Endothelial cell of umbilical vein (primary cell): ENCODE measurements at regions not wholly inside any gene's neighbourhood (a gene's known extent, or its start where the extent isn't known, plus 50 kb on each side); places are given as distances from the start of the nearest gene placed in this dataset.

ENCODE experiments used
- BruUV-seq: library from RNA; stranded (reverse); fragments of 400-500 nt; replicated peaks from 2 replicates; lab custom pipeline; 2021; lab: Mats Ljungman, UMichigan
- CTCF ChIA-PET: fragments of 300-600, 350-600 bp; sonication (Branson Sonifier 250); formaldehyde crosslinking; loops from one replicate; lab custom pipeline; 2021; ENCODE audit warnings: antibody characterized with exemption, inconsistent platforms; lab: Charles Lee
- POLR2A ChIA-PET: fragments of 300-600, 350-600 bp; sonication (Branson Sonifier 250); formaldehyde crosslinking; loops from one replicate; lab custom pipeline; 2021; ENCODE audit warnings: antibody characterized with exemption, inconsistent platforms; lab: Charles Lee
- DNase-seq: peaks from one replicate; pipeline ENCODE4 v3.0.0-alpha.2; 2011; ENCODE audit warnings: low read depth, low spot score
- FAIRE-seq: peaks from 2 replicates; lab custom pipeline; 2011; peaks lifted over from hg19 to GRCh38; lab: Jason Lieb, UNC
- H2AFZ ChIP-seq: 2 replicates; pipeline ENCODE4 v1.6.0; 2012; ENCODE audit warnings: low read depth, low read length, control low read depth, inconsistent platforms
- H3K27ac ChIP-seq: 2 replicates; pipeline ENCODE4 v1.5.1; 2011; ENCODE audit warnings: low read depth, mild to moderate bottlenecking, control low read depth, low read length, moderate library complexity; ENCODE audit not compliant: insufficient read depth
- H3K27me3 ChIP-seq, 2 experiments: 2 replicates each; pipeline versions ENCODE4 v1.6.0 to v1.6.1; 2011; ENCODE audit warnings: low read length in 2 of 2, mixed read lengths in 1 of 2; ENCODE audit not compliant: control insufficient read depth in 2 of 2, insufficient read depth in 2 of 2
- H3K36me3 ChIP-seq, 2 experiments: 2 replicates in 1 of 2; 3 replicates in 1 of 2; pipeline ENCODE4 v1.5.1; 2011; ENCODE audit warnings: low read length in 2 of 2, mild to moderate bottlenecking in 1 of 2, moderate library complexity in 1 of 2; ENCODE audit not compliant: control insufficient read depth in 2 of 2, insufficient read depth in 2 of 2; ENCODE audit errors: extremely low read depth in 1 of 2
- H3K4me1 ChIP-seq: 3 replicates; pipeline ENCODE4 v1.5.1; 2011; ENCODE audit warnings: mild to moderate bottlenecking, low read length; ENCODE audit not compliant: control insufficient read depth, insufficient read depth; ENCODE audit errors: extremely low read depth
- H3K4me2 ChIP-seq: 2 replicates; pipeline ENCODE4 v1.6.1; 2011; ENCODE audit warnings: low read length, control low read depth, mixed read lengths; ENCODE audit not compliant: insufficient read depth
- H3K4me3 ChIP-seq, 3 experiments: fragments of 200-600 bp in 1 of 3; sonication (generic), shearing (Covaris generic) in 1 of 3; replicated peaks in 1 of 3; 2 replicates each; pipeline ENCODE4 v1.5.1; 2011 to 2016; ENCODE audit warnings: control low read depth in 3 of 3, low read length in 3 of 3, mild to moderate bottlenecking in 2 of 3, inconsistent platforms in 1 of 3, low read depth in 1 of 3, moderate library complexity in 1 of 3; ENCODE audit not compliant: insufficient read depth in 1 of 3
- H3K79me2 ChIP-seq: 2 replicates; pipeline ENCODE4 v1.6.0; 2012; ENCODE audit warnings: low read length, inconsistent platforms; ENCODE audit not compliant: control insufficient read depth, insufficient read depth
- H3K9ac ChIP-seq: replicated peaks from 2 replicates; pipeline ENCODE3; 2011; ENCODE audit warnings: low read length, control low read depth; ENCODE audit not compliant: insufficient read depth; ENCODE audit errors: extremely low read depth
- H3K9me1 ChIP-seq: replicated peaks from 3 replicates; pipeline ENCODE4 v1.6.0; 2011; ENCODE audit warnings: mild to moderate bottlenecking, low read length; ENCODE audit not compliant: control insufficient read depth, insufficient read depth; ENCODE audit errors: extremely low read depth
- H3K9me3 ChIP-seq: replicated peaks from 2 replicates; pipeline ENCODE4 v1.5.1; 2012; ENCODE audit warnings: low read length, inconsistent platforms; ENCODE audit not compliant: control insufficient read depth, insufficient read depth
- H4K20me1 ChIP-seq: replicated peaks from 2 replicates; pipeline ENCODE3; 2011; ENCODE audit warnings: mild to moderate bottlenecking, low read length; ENCODE audit not compliant: control insufficient read depth, insufficient read depth; ENCODE audit errors: extremely low read depth
- EZH2 ChIP-seq: IDR thresholded peaks from 2 replicates; pipeline ENCODE4 v1.6.1; 2012; ENCODE audit warnings: borderline replicate concordance, low read depth, mild to moderate bottlenecking, moderate library complexity, low read length, inconsistent platforms; ENCODE audit not compliant: severe bottlenecking
- FOS ChIP-seq: IDR thresholded peaks from 2 replicates; pipeline ENCODE4 v1.6.1; 2011; ENCODE audit warnings: mild to moderate bottlenecking, low read length, moderate library complexity, borderline replicate concordance; ENCODE audit not compliant: insufficient read depth
- GATA2 ChIP-seq: IDR thresholded peaks from 2 replicates; pipeline ENCODE4 v1.7.0; 2011; ENCODE audit warnings: low read depth, mild to moderate bottlenecking, moderate library complexity, mixed read lengths, low read length; ENCODE audit not compliant: insufficient read length, insufficient read depth
- JUN ChIP-seq: IDR thresholded peaks from 2 replicates; pipeline ENCODE4 v1.6.1; 2011; ENCODE audit warnings: borderline replicate concordance, low read depth; ENCODE audit not compliant: insufficient read length, insufficient read depth
- MAX ChIP-seq: IDR thresholded peaks from 2 replicates; pipeline ENCODE4 v1.6.1; 2011; ENCODE audit not compliant: insufficient read depth, insufficient read length
- MYC ChIP-seq: IDR thresholded peaks from one replicate; pipeline ENCODE4 v1.6.1; 2011; ENCODE audit warnings: mild to moderate bottlenecking, low read depth, low read length
- POLR2A ChIP-seq: IDR thresholded peaks from 2 replicates; pipeline ENCODE4 v1.6.1; 2012; ENCODE audit warnings: low read depth, mild to moderate bottlenecking, control low read depth, low read length
- POLR2AphosphoS5 ChIP-seq: IDR thresholded peaks from 2 replicates; pipeline ENCODE4 v1.6.1; 2012; ENCODE audit warnings: low read depth, mild to moderate bottlenecking, control low read depth, low read length, moderate library complexity; ENCODE audit not compliant: insufficient read depth
- dilution Hi-C: fragments of 300-500 bp; cut with MboI; formaldehyde crosslinking; loops from one replicate; pipeline ENCODE4 v1.15.0; 2019; ENCODE audit warnings: low sequenced_read_pairs; ENCODE audit not compliant: extremely low pct_ligation_motif_present
- intact Hi-C: fragments of 100-400 bp; cut with micrococcal nuclease; formaldehyde crosslinking; loops from one replicate; pipeline ENCODE4 v1.10.0; 2022
- TF ChIP-seq, protein P1 (sequence below), 2 donors: IDR thresholded peaks; 1 replicate in 1 of 2; 2 replicates in 1 of 2; pipeline ENCODE4 v1.5.1; 2011; ENCODE audit warnings: low read length in 2 of 2, mild to moderate bottlenecking in 2 of 2, moderate library complexity in 2 of 2, control low read depth in 1 of 2, inconsistent platforms in 1 of 2, low read depth in 1 of 2; ENCODE audit not compliant: insufficient read depth in 1 of 2; ENCODE audit errors: extremely low read depth in 1 of 2

GRCh38 chr12:29893002-29893401, 109.3 kb upstream of the TMTC1 start:
- Histone ChIP-seq H3K36me3 (no peaks in the 10 kb centered on the region), H4K20me1 (no peaks in the 10 kb centered on the region), H3K9me1 (no peaks in the 10 kb centered on the region), H3K9me3 (no peaks in the 10 kb centered on the region), H3K27ac (no peak overlapping the region), H3K27me3 (no peaks in the 10 kb centered on the region), H3K9ac (no peak overlapping the region), H3K4me1 (no peaks in the 10 kb centered on the region), H3K79me2 (no peaks in the 10 kb centered on the region), H2AFZ (no peak overlapping the region), H3K4me3 (no peak overlapping the region), H3K4me2 (no peak overlapping the region)
- BruUV-seq, result no TSS peak
- intact Hi-C loops (no loop called here), dilution Hi-C loops (no loop called here)
- no peak for DNase-seq
- TF ChIP-seq POLR2AphosphoS5 (no peak), POLR2A (no peak), EZH2 (no peak), GATA2 (no peak), FOS (no peak), JUN (no peak), MYC (no peak), MAX (no peak)
- TF ChIP-seq, protein P1, sequence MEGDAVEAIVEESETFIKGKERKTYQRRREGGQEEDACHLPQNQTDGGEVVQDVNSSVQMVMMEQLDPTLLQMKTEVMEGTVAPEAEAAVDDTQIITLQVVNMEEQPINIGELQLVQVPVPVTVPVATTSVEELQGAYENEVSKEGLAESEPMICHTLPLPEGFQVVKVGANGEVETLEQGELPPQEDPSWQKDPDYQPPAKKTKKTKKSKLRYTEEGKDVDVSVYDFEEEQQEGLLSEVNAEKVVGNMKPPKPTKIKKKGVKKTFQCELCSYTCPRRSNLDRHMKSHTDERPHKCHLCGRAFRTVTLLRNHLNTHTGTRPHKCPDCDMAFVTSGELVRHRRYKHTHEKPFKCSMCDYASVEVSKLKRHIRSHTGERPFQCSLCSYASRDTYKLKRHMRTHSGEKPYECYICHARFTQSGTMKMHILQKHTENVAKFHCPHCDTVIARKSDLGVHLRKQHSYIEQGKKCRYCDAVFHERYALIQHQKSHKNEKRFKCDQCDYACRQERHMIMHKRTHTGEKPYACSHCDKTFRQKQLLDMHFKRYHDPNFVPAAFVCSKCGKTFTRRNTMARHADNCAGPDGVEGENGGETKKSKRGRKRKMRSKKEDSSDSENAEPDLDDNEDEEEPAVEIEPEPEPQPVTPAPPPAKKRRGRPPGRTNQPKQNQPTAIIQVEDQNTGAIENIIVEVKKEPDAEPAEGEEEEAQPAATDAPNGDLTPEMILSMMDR (IDR thresholded peaks at IDR 0.05; ENCODE audit: extremely low read depth in 1 of 2, insufficient read depth in 1 of 2, low read depth in 1 of 2, low read length in 2 of 2), result no peak
- FAIRE-seq, result no peak
- ChIA-PET POLR2A (no interaction called here), CTCF (no interaction called here)
